Nephron progenitor cell (in vitro differentiated cells): ENCODE measurements at regions not wholly inside any gene's neighbourhood (a gene's known extent, or its start where the extent isn't known, plus 50 kb on each side); places are given as distances from the start of the nearest gene placed in this dataset.
"Not testable (repeated sequence)": the region's sequence is repeated elsewhere in the genome, so short reads cannot be mapped to it uniquely, and the experiment has no call there.

Experiments used
- DNase-seq: peaks from one replicate; pipeline ENCODE4 v3.0.0; 2021
- H3K27ac Mint-ChIP-seq: 2 replicates; pipeline ENCODE4 v1.8.0; 2021; ENCODE audit warnings: mild to moderate bottlenecking, moderate library complexity, mixed read lengths
- H3K27me3 Mint-ChIP-seq: 2 replicates; pipeline ENCODE4 v1.8.0; 2021; ENCODE audit warnings: mild to moderate bottlenecking, low read depth, mixed read lengths; ENCODE audit not compliant: poor library complexity
- H3K36me3 Mint-ChIP-seq: 2 replicates; pipeline ENCODE4 v1.8.0; 2021; ENCODE audit warnings: low read depth, mixed read lengths
- H3K4me1 Mint-ChIP-seq: 2 replicates; pipeline ENCODE4 v1.8.0; 2021; ENCODE audit warnings: mixed read lengths
- H3K4me3 Mint-ChIP-seq: 2 replicates; pipeline ENCODE4 v1.8.0; 2021; ENCODE audit warnings: mild to moderate bottlenecking, moderate library complexity, mixed read lengths
- H3K9me3 Mint-ChIP-seq: 2 replicates; pipeline ENCODE4 v1.8.0; 2021; ENCODE audit warnings: mild to moderate bottlenecking, moderate library complexity, mixed read lengths
- TF ChIP-seq, protein P1 (sequence below): fragments of 200-600 bp; sonication (generic); IDR thresholded peaks from 2 replicates; pipeline ENCODE4 v1.5.0; 2021; ENCODE audit warnings: antibody characterized with exemption

GRCh38 chr12:94916663-94917062 is 86.8 kb downstream of the NDUFA12 start:
- Mint-ChIP-seq H3K4me1 (no peaks in the 10 kb centered on the region), H3K27me3 (peaks cover 6% of the 10 kb centered on the region), H3K9me3 (peaks cover 24% of the 10 kb centered on the region), H3K36me3 (no peaks in the 10 kb centered on the region), H3K27ac (peak overlapping the region; percentile 95), H3K4me3 (no peak overlapping the region)
- TF ChIP-seq, protein P1, sequence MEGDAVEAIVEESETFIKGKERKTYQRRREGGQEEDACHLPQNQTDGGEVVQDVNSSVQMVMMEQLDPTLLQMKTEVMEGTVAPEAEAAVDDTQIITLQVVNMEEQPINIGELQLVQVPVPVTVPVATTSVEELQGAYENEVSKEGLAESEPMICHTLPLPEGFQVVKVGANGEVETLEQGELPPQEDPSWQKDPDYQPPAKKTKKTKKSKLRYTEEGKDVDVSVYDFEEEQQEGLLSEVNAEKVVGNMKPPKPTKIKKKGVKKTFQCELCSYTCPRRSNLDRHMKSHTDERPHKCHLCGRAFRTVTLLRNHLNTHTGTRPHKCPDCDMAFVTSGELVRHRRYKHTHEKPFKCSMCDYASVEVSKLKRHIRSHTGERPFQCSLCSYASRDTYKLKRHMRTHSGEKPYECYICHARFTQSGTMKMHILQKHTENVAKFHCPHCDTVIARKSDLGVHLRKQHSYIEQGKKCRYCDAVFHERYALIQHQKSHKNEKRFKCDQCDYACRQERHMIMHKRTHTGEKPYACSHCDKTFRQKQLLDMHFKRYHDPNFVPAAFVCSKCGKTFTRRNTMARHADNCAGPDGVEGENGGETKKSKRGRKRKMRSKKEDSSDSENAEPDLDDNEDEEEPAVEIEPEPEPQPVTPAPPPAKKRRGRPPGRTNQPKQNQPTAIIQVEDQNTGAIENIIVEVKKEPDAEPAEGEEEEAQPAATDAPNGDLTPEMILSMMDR, result no peak
- no peak for DNase-seq

DNA sequence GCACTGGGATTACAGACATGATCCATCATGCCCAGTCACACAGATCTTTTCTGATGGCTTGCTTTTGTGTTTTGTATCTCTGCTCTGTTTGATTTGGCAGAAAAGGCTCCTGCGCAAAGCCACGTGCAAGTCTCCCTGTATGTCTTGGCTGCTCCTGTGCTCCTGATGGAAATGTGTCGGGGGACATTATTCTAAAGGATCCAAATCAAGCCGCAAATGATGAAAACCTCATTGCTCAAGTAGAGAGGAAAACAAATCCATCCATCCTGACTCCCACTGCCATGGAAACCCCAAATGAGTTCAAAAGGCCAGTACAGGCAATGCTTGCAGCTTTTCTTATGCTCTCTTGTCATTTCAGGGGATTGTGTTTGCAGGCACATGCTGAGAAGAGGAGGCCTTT is 93.8 kb downstream of the NDUFA12 start:
- Mint-ChIP-seq H3K9me3 (peaks cover 47% of the 10 kb centered on the region), H3K4me3 (no peak overlapping the region), H3K27ac (peak overlapping the region; percentile 49), H3K4me1 (peaks cover 6% of the 10 kb centered on the region), H3K36me3 (peaks cover 6% of the 10 kb centered on the region), H3K27me3 (peaks cover 4% of the 10 kb centered on the region)
- TF ChIP-seq, protein P1, result no peak
- DNase-seq, result no peak

GRCh38 chr12:94905749-94906148 is 97.7 kb downstream of the NDUFA12 start:
- peaks cover 28% of the 10 kb centered on the region for H3K9me3 Mint-ChIP-seq
- not testable (repeated sequence) for H3K4me3 Mint-ChIP-seq, H3K4me1 Mint-ChIP-seq, H3K27me3 Mint-ChIP-seq, H3K36me3 Mint-ChIP-seq, H3K27ac Mint-ChIP-seq, DNase-seq

DNA sequence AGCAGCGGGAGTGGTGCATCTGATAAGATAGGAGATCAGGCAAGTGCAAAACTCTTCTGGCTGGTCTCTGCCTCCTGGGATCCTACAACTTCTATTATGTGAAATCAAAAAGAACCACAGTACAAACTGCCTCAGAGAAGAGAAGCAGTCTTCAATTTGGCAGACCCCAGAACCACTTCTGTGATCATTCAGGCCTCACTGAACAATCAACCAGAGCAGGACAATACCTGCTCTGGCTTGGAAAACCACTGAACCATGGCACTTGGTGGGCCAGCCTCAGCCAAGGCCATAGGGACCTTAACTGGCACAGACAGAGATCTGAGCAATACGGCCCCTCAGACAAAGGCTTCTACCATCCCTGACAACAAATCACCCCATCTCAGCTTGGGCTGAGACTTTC is 103.0 kb downstream of the NDUFA12 start:
- peaks cover 7% of the 10 kb centered on the region for H3K9me3 Mint-ChIP-seq
- no peaks in the 10 kb centered on the region for H3K4me1 Mint-ChIP-seq
- peaks cover 4% of the 10 kb centered on the region for H3K27me3 Mint-ChIP-seq
- TF ChIP-seq, protein P1, result no peak
- no peak overlapping the region for H3K27ac Mint-ChIP-seq
- no peak overlapping the region for H3K4me3 Mint-ChIP-seq
- no peak for DNase-seq
- no peaks in the 10 kb centered on the region for H3K36me3 Mint-ChIP-seq

- no peak for DNase-seq
- Mint-ChIP-seq H3K27me3 (peaks cover 4% of the 10 kb centered on the region), H3K9me3 (no peaks in the 10 kb centered on the region), H3K4me1 (no peaks in the 10 kb centered on the region), H3K4me3 (no peak overlapping the region), H3K27ac (no peak overlapping the region), H3K36me3 (no peaks in the 10 kb centered on the region)
- TF ChIP-seq, protein P1, result no peak
Observed at GRCh38 chr12:94898388-94898787, 105.1 kb downstream of the NDUFA12 start.

DNA sequence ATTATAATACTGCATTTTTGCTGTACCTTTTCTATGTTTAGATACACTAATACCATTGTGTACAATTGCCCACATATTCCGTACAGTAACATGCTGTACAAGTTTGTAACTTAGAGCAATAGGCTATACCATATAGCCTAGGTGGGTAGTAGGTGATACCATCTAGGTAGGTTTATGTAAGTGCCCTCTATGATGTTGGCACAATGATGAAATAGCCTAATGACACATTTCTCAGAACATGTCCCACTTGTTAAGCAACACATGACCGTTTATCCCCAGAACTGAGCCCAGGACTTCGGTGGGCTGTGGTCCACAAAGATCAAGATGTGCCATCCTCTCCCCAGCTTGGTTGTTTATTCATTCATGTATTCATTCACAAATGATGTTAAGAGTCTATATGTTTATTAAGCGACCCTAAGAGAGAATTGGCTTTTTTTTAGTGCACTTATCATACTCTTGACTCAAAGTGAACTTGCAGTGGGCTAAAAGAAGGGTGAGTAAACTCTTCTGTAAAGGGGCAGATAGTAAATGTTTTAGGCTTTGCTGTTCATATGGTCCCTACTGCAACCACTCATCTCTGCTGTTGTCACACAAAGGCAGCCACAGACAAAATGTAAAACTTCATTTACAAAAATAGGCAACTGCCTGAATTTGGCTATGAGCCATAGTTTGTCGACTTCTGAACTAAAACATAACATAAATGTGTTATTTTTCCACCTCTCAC is 110.8 kb downstream of the NDUFA12 start:
- Mint-ChIP-seq H3K4me3 (no peak overlapping the region), H3K4me1 (no peaks in the 10 kb centered on the region), H3K27me3 (peaks cover 17% of the 10 kb centered on the region), H3K36me3 (no peaks in the 10 kb centered on the region), H3K27ac (no peak overlapping the region), H3K9me3 (no peaks in the 10 kb centered on the region)
- no peak for DNase-seq
- TF ChIP-seq, protein P1, result no peak
